CD4-positive, alpha-beta T cell treated with Interleukin-6 for 4 hours (primary cell): ENCODE measurements at regions not wholly inside any gene's neighbourhood (a gene's known extent, or its start where the extent isn't known, plus 50 kb on each side); places are given as distances from the start of the nearest gene placed in this dataset.

Experiments used
- DNase-seq: peaks from one replicate; pipeline ENCODE4 v3.0.0-alpha.2; 2020; ENCODE audit warnings: mixed read lengths

DNA sequence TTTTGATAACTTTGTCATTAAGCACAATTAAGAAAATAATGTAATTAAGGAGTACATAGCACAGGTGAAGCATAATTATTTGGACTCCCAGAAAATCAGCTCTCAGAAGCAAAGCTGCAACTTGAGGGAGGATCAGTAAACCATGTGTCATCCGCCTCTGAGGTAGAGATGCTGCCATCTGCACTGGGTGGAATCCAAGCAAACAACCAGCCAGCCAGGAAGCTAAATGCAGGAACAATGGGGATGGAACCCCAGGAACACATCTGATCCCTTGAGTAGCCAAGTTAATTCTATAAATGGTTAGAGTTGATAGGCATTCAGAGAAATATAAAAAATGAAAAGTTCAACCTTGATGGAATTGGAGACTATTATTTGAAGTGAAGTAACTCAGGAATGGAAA, 520.2 kb downstream of the RFC3 start:
- DNase-seq, result no peak

DNA sequence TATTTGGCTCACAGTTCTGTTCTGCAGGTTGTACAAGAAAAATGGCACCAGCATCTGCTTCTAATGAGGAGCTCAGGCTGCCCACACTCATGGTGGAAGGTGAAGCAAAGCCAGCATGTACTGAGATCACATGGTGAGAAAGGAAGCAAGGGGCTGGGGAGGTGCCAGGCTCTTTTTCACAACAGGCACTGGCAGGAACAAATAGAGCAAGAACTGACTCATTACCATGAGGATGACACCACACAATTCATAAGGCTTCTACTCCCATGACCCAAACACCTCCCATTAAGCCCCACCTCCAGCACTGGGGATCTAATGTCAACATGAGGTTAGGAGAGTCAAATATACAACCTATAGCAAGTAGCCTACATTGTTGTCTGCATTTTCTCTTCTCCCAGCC, 522.6 kb downstream of the RFC3 start:
- DNase-seq, result no peak

GRCh38 chr13:34343413-34343940, 525.5 kb downstream of the RFC3 start:
- DNase-seq, result no peak

DNA sequence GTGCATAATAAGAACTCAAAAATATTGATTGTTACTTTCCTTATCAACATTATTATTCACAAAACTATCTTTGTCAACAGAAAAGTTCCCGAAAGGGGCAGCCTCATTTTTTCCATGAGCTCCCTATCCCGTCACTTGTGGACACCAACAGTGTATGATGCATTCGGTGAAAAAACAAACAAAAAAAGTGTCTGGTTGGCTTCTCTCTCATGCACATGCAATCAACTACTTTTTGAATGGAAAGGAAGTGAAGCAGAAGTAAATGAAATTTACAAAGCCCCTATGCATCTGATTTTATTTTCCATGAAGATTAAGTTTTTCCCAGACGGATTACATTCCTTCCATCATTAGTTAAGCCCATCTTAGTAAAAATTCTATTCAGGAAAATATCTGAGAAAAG, 526.9 kb downstream of the RFC3 start:
- DNase-seq, result no peak

DNA sequence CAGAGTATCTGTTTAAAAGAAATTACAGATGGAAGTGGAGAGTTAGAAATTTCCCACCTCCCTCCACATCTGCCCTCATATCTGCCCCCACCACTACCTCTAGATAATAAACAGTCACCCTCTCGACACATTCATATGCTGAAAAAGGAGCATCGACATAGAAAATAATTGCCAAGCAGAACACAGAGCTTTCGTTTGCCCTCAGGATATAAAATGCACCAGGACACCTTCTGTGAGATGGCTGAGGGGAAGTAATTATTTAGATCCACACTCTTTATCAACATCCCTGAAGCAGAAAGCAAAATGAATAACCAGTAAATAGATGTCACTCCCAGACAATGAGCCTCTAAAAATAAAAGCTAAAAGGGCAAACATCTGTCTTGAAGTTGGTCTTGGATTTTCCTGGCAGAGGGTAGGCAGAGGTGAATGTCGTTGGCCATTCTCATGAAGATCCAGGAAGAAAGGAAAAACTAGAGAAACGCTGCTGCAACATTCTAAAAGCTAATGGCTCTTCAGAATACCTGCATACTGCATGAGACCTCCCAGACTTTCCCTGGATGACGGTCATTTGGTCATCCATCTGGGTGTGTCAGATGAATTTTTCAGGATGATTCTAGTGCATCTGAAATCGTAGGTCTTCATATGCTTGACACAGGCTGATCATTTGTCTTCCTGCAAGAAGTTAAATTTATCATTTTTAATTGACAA, 527.5 kb downstream of the RFC3 start:
- DNase-seq, result no peak

GRCh38 chr13:34346626-34347025, 528.7 kb downstream of the RFC3 start:
- no peak for DNase-seq

- no peak for DNase-seq
Measured at GRCh38 chr13:34347784-34348573, 530.0 kb downstream of the RFC3 start.

GRCh38 chr13:34349091-34349722, 531.3 kb downstream of the RFC3 start:
- DNase-seq, result no peak

- no peak for DNase-seq
Measured at GRCh38 chr13:34350671-34351070, 532.7 kb downstream of the RFC3 start.

DNA sequence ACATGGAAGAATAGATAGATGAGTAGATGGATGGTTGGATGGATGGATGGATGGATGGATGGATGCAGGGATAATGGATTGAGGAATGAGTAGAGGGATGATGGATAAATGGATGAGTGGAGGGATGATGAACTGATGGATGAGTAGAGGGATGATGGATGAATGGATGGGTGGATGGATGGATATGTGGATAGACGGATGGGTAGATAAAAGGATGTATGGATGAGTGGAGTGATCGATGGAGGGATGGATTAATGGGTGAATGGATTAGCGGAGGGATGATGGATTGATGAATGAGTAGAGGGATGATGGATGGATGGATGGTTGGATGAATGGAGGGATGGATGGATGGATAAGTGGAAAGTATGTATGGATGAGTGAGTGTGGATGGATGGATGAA, 533.2 kb downstream of the RFC3 start:
- DNase-seq, result no peak

DNA sequence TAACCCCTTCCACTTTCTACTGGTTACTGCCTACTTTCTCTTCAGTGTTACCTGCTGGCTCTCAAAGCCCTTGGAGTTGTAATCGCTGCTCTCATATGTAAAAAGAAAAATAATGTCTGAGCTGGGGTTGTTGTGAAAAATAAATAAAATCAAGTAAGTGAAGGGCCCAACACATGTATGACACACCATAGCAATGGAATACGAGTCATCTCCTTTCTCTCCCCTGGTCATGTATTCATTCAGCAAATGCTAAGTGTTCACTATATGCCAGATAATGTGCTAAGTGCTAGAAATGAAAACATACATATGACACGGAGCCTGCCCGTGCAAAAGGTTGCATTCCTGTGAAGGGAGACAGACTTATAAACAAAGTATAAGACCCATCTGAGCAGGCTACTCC, 535.0 kb downstream of the RFC3 start:
- DNase-seq, result no peak

- DNase-seq, result no peak
Measured at GRCh38 chr13:34356686-34357434, 538.9 kb downstream of the RFC3 start.

GRCh38 chr13:34357435-34358232, 539.7 kb downstream of the RFC3 start:
- no peak for DNase-seq

DNA sequence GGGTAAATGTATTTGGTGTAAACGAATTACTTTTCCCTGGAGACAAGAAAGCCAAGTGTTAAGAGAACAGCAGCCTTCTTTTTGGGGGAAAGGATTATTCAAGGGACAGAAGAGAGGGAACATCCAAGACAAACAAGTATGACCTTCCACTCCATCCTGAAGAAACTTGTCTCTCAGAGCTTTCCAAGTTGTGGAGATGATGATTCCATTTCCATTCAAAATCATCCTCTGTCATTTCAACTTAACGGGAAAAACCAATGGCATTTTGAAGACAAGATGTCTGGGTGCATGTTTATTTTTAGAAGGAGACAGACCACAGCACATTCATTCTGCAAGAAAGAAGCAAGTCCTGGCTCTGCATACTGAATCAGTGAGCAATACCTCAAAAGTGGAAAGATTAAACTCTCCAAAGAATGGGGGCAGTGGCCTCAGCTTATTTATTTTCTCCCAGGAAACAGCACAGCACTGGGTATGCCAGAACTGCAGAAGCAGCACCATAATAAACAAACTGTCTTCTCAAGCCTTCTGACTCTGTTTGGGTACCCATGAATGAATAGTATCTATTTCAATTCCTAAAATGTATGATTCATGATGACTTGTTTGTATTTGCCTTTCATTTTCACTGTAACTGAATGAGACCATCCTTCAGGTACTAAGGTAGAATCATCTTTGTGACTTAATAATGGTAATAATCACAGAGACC, 541.0 kb downstream of the RFC3 start:
- no peak for DNase-seq

- no peak for DNase-seq
Measured at GRCh38 chr13:34360702-34361101, 542.8 kb downstream of the RFC3 start.

DNA sequence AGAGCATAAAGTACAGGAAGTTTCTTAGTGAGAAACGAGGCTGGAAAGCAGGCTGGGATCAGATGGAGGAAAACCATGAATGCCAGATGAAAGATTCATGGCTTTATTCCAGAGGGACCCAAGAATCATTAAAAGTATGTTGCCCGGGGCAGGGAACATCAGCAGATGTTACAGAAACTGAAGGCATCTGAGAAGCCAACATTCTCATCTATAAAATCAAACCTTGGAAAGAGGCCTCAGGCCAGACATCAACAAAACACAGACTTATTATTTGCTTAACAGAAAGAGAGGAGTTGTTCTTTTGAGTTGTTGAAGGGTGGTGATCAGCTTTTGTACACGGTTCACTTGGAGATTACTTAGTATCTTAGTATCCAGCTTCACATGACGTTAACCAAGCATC, 543.6 kb downstream of the RFC3 start:
- DNase-seq, result no peak

DNA sequence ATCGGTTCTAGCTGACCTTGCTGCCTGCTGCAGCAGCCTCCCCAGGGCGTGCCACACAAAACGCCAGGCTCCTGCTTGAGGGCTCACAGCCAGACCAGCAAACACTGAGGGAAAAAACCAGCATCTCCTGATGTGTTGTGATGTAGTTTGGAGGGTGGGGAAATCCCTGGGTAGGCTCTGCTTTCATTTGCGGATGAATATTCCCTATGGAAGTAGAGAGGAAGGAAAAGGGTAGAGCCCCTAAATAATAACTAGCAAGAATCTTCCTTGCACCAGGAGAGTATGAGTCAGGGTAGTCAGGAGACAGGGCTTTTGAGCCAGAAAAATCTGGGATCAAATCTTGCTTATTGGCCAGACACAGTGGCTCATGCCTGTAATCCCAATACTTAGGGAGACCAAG, 545.3 kb downstream of the RFC3 start:
- no peak for DNase-seq

DNA sequence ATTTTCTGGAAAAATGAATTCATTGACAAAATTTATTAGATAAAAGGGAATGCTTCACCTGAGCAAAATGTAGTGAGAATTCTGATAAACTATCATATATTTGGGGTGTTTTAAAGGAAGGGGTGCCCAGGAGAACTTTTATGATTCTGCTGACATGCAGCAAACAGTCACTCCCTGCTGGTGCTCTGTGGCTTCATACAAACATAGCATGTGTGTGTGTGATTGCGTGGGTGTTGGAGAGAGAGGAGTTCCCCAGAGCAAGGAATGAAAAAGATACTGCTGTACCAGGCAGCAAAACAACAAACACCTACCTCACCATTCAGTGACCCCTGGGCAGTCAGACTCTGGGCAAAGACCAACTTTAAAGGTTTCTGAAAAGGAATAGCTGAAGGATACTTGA, 546.7 kb downstream of the RFC3 start:
- no peak for DNase-seq

- DNase-seq, result no peak
Measured at GRCh38 chr13:34369931-34370330, 552.0 kb downstream of the RFC3 start.

DNA sequence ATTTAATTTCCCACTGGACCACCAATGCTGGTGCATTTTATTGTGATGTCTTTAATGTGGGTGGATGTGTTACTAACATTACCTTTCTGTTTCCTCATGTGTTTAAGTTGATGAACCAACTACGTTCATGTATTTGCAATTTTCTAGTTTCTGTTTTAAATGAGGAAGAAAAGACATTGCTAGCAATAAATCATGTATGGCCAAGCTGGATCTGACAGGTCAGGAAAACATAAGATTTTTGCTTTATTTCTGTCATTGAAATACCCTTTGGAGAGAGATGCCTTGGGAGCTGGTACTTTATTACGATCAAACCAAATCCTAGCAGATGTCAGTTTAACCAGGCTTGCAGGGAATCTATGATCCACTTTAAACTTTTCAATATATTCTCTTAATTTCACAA, 553.2 kb downstream of the RFC3 start:
- no peak for DNase-seq

DNA sequence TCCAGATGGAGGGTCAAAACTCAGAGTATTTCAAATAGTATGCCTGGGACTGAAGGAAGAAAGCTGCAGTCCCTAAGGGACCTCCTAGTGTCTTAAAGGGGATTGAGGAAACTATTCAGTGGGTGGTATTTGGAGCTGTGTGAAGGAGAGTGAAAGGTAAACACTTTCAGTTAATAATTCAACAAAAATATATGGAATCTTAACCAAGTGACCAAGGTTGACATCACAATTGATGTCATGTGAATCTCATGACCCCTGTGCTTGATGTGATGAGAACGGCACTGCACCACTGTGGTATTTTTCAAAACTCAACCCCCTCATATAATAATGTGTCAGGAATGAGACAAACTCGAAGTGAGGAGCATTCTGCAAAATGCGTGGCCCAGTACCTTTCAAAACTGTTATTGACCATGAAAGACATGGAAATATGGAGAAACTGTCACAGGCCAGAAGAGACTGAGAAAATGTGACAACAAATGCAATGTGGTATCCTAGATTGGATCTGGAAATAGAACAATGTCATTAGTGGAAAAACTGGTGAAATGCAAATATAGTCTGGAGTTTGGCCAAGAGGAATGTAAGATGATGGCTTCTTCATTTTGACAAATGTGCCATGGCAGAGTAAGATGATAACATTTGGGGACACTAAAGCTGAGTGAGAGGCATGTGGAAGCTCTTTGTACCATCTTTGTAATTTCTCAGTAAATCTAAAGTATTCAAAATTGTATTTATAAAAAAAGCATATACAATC, 553.9 kb downstream of the RFC3 start:
- DNase-seq, result no peak
